ENCODE measurements at regions not wholly inside any gene's neighbourhood (a gene's known extent, or its start where the extent isn't known, plus 50 kb on each side); places are given as distances from the start of the nearest gene placed in this dataset.

DNA sequence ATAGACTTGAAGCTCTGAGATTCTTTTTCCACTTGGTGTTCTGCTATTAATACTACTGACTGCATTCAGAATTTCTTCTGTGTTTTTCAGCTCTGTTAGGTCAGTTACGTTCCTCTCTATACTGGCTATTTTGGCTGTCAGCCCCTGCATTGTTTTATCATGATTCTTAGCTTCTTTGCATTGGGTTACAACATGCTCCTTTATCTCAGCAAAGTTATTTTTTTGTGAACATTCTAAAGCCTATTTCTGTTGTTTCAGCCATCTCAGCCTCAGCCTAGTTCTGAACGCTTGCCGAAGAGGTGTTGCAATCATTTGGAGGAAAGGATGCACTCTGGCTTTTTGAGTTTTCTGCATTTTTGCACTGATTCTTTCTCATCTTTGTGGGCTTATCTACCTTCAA, 201.5 kb upstream of the GNAI1 start:
- TF ChIP-seq, protein P1, sequence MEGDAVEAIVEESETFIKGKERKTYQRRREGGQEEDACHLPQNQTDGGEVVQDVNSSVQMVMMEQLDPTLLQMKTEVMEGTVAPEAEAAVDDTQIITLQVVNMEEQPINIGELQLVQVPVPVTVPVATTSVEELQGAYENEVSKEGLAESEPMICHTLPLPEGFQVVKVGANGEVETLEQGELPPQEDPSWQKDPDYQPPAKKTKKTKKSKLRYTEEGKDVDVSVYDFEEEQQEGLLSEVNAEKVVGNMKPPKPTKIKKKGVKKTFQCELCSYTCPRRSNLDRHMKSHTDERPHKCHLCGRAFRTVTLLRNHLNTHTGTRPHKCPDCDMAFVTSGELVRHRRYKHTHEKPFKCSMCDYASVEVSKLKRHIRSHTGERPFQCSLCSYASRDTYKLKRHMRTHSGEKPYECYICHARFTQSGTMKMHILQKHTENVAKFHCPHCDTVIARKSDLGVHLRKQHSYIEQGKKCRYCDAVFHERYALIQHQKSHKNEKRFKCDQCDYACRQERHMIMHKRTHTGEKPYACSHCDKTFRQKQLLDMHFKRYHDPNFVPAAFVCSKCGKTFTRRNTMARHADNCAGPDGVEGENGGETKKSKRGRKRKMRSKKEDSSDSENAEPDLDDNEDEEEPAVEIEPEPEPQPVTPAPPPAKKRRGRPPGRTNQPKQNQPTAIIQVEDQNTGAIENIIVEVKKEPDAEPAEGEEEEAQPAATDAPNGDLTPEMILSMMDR (IDR thresholded peaks at IDR 0.05) = no peak
- TF ChIP-seq ZFX (IDR thresholded peaks at IDR 0.05; ENCODE audit: borderline replicate concordance) = no peak
